IMR-90 (cell line): ENCODE measurements at regions not wholly inside any gene's neighbourhood (a gene's known extent, or its start where the extent isn't known, plus 50 kb on each side); places are given as distances from the start of the nearest gene placed in this dataset.

Source experiments
- ATAC-seq: fragments of 200-7000 bp; cut with Tn5 transposase; 2 replicates; pipeline ENCODE4 v1.9.1; 2020; ENCODE audit warnings: low read depth, mild to moderate bottlenecking, moderate library complexity
- BruUV-seq: library from RNA; stranded (reverse); fragments of 400-500 nt; replicated peaks from 2 replicates; lab custom pipeline; 2021; lab: Mats Ljungman, UMichigan
- CTCF ChIA-PET: fragments of 300-600 bp; formaldehyde crosslinking; extraction: SDS; loops from one replicate; lab custom pipeline; 2021; ENCODE audit warnings: antibody characterized with exemption; lab: Yijun Ruan, JAX
- POLR2A ChIA-PET: fragments of 300-600 bp; sonication (Branson Sonifier 250); formaldehyde crosslinking; loops from one replicate; lab custom pipeline; 2022; ENCODE audit warnings: antibody characterized with exemption; ENCODE audit not compliant: unreplicated experiment; lab: Charles Lee
- DNase-seq: peaks from one replicate; pipeline ENCODE4 v3.0.0; 2013
- H2AFZ ChIP-seq: replicated peaks from 2 replicates; pipeline ENCODE3; 2013; ENCODE audit warnings: low read length, mild to moderate bottlenecking; ENCODE audit not compliant: poor library complexity
- H2AK5ac ChIP-seq: 2 replicates; pipeline ENCODE4 v1.6.1; 2013; ENCODE audit warnings: low read depth, low read length, inconsistent platforms
- H2AK9ac ChIP-seq: replicated peaks from 2 replicates; pipeline ENCODE3; 2013; ENCODE audit warnings: mild to moderate bottlenecking, low read depth, low read length, moderate library complexity; ENCODE audit not compliant: poor library complexity
- H2BK120ac ChIP-seq: 2 replicates; pipeline ENCODE4 v1.6.1; 2013; ENCODE audit warnings: low read depth, low read length, inconsistent platforms
- H2BK15ac ChIP-seq: 3 replicates; pipeline ENCODE4 v1.6.1; 2013; ENCODE audit warnings: low read depth, low read length, inconsistent platforms
- H2BK20ac ChIP-seq: 2 replicates; pipeline ENCODE4 v1.6.1; 2013; ENCODE audit warnings: low read depth, mild to moderate bottlenecking, inconsistent platforms, low read length, moderate library complexity
- H2BK5ac ChIP-seq: 2 replicates; pipeline ENCODE4 v1.6.1; 2013; ENCODE audit warnings: mild to moderate bottlenecking, low read depth, low read length, inconsistent platforms; ENCODE audit not compliant: poor library complexity, severe bottlenecking
- H3K14ac ChIP-seq: replicated peaks from 2 replicates; pipeline ENCODE4 v1.6.1; 2013; ENCODE audit warnings: low read depth, low read length, inconsistent platforms
- H3K18ac ChIP-seq: 2 replicates; pipeline ENCODE4 v1.6.1; 2013; ENCODE audit warnings: low read depth, low read length, control low read depth
- H3K23ac ChIP-seq: 2 replicates; pipeline ENCODE4 v1.6.1; 2013; ENCODE audit warnings: low read depth, low read length, inconsistent platforms
- H3K27ac ChIP-seq: 2 replicates; pipeline ENCODE4 v1.5.1; 2013; ENCODE audit warnings: mild to moderate bottlenecking, control low read depth, low read length; ENCODE audit not compliant: insufficient read depth
- H3K27me3 ChIP-seq: 2 replicates; pipeline ENCODE4 v1.6.1; 2013; ENCODE audit warnings: low read length; ENCODE audit not compliant: control insufficient read depth, insufficient read depth
- H3K36me3 ChIP-seq: 2 replicates; pipeline ENCODE4 v1.6.1; 2013; ENCODE audit warnings: low read length, mixed read lengths; ENCODE audit not compliant: control insufficient read depth, insufficient read depth
- H3K4ac ChIP-seq: 2 replicates; pipeline ENCODE4 v1.6.1; 2013; ENCODE audit warnings: low read depth, low read length, inconsistent platforms
- H3K4me1 ChIP-seq: 2 replicates; pipeline ENCODE4 v1.6.1; 2013; ENCODE audit warnings: low read length, mixed read lengths; ENCODE audit not compliant: control insufficient read depth, insufficient read depth
- H3K4me2 ChIP-seq: 2 replicates; pipeline ENCODE4 v1.6.1; 2013; ENCODE audit warnings: low read depth, mild to moderate bottlenecking, control low read depth, low read length, moderate library complexity
- H3K4me3 ChIP-seq: 2 replicates; pipeline ENCODE4 v1.5.1; 2013; ENCODE audit warnings: low read depth, mild to moderate bottlenecking, control low read depth, low read length, moderate library complexity; ENCODE audit not compliant: insufficient read depth
- H3K56ac ChIP-seq: 2 replicates; pipeline ENCODE4 v1.6.1; 2013; ENCODE audit warnings: low read length, inconsistent platforms; ENCODE audit not compliant: insufficient read depth; ENCODE audit errors: extremely low read depth
- H3K79me1 ChIP-seq, 2 experiments: 2 replicates each; pipeline ENCODE4 v1.6.1; 2013; ENCODE audit warnings: low read length in 2 of 2, inconsistent platforms in 1 of 2, low read depth in 1 of 2
- H3K9ac ChIP-seq: 2 replicates; pipeline ENCODE4 v1.6.1; 2013; ENCODE audit warnings: low read depth, low read length, control low read depth
- H3K9me1 ChIP-seq: 2 replicates; pipeline ENCODE4 v1.6.1; 2013; ENCODE audit warnings: low read length, inconsistent platforms; ENCODE audit not compliant: insufficient read depth
- H3K9me3 ChIP-seq: 2 replicates; pipeline ENCODE4 v1.6.1; 2013; ENCODE audit warnings: low read length; ENCODE audit not compliant: control insufficient read depth, insufficient read depth
- H4K20me1 ChIP-seq: 2 replicates; pipeline ENCODE4 v1.6.1; 2013; ENCODE audit warnings: low read length, inconsistent platforms; ENCODE audit not compliant: insufficient read depth
- H4K5ac ChIP-seq: 2 replicates; pipeline ENCODE4 v1.6.1; 2013; ENCODE audit warnings: mild to moderate bottlenecking, low read depth, low read length, control low read depth
- H4K8ac ChIP-seq, 2 experiments: 2 replicates each; pipeline ENCODE4 v1.6.1; 2013; ENCODE audit warnings: low read depth in 2 of 2, low read length in 2 of 2, control low read depth in 1 of 2, inconsistent platforms in 1 of 2
- H4K91ac ChIP-seq: 2 replicates; pipeline ENCODE4 v1.6.1; 2013; ENCODE audit warnings: low read depth, low read length, inconsistent platforms; ENCODE audit not compliant: insufficient read depth
- CEBPB ChIP-seq: IDR thresholded peaks from 2 replicates; pipeline ENCODE4 v1.6.1; 2012; ENCODE audit warnings: low read depth, low read length, improper control_type of control experiment
- FOS ChIP-seq: fragments of 150-350 bp; IDR thresholded peaks from 2 replicates; pipeline ENCODE4 v1.6.1; 2016; ENCODE audit warnings: low read depth, low read length
- MAZ ChIP-seq: IDR thresholded peaks from 2 replicates; pipeline ENCODE4 v1.6.1; 2012; ENCODE audit warnings: low read depth, mild to moderate bottlenecking, low read length, improper control_type of control experiment, moderate library complexity, borderline replicate concordance
- NFE2L2 ChIP-seq: fragments of 150-350 bp; IDR thresholded peaks from 2 replicates; pipeline ENCODE4 v1.6.1; 2016; ENCODE audit warnings: low read depth, mild to moderate bottlenecking, low read length
- POLR2A ChIP-seq: IDR thresholded peaks from 2 replicates; pipeline ENCODE4 v1.6.1; 2012; ENCODE audit warnings: mild to moderate bottlenecking, low read depth, low read length
- RAD21 ChIP-seq: IDR thresholded peaks from 2 replicates; pipeline ENCODE4 v1.6.1; 2012; ENCODE audit warnings: low read length, improper control_type of control experiment
- RCOR1 ChIP-seq: IDR thresholded peaks from 2 replicates; pipeline ENCODE4 v1.6.1; 2012; ENCODE audit warnings: mild to moderate bottlenecking, low read length, improper control_type of control experiment; ENCODE audit not compliant: insufficient replicate concordance
- SMC3 ChIP-seq: fragments of 150-350 bp; IDR thresholded peaks from 2 replicates; pipeline ENCODE4 v1.6.1; 2016; ENCODE audit warnings: low read depth, mild to moderate bottlenecking, antibody characterized with exemption, low read length, moderate library complexity
- WGBS, 2 experiments: methylation state at CpG; one replicate each; pipeline versions ENCODE4 v1.1.5 to v1.1.7; 2013; ENCODE audit warnings: missing lambda C conversion rate in 2 of 2; ENCODE audit not compliant: insufficient read length in 1 of 2; ENCODE audit errors: extremely low coverage in 2 of 2; 5-methylcytosine and 5-hydroxymethylcytosine counted together
- dilution Hi-C: fragments of 300-500 bp; cut with HindIII; formaldehyde crosslinking; loops from one replicate; pipeline ENCODE4 v1.14.3; 2018; ENCODE audit warnings: low sequenced_read_pairs; ENCODE audit not compliant: unreplicated experiment
- in situ Hi-C: fragments of 300-500 bp; cut with MboI; formaldehyde crosslinking; loops from 3 replicates; pipeline ENCODE4 v1.14.3; 2019; ENCODE audit warnings: low sequenced_read_pairs, inconsistent platforms, mixed read lengths
- intact Hi-C: fragments of 100-400 bp; cut with micrococcal nuclease; formaldehyde crosslinking; loops from 2 replicates; pipeline ENCODE4 v1.10.0; 2022
- TF ChIP-seq, protein P1 (sequence below): fragments of 150-350 bp; IDR thresholded peaks from 2 replicates; pipeline ENCODE4 v1.6.1; 2016; ENCODE audit warnings: low read depth, mild to moderate bottlenecking, low read length, moderate library complexity, borderline replicate concordance
- TF ChIP-seq, protein P2 (sequence below): conservative IDR thresholded peaks from 2 replicates; pipeline ENCODE4 v1.5.1; 2012; ENCODE audit warnings: mild to moderate bottlenecking, low read depth, low read length, improper control_type of control experiment

DNA sequence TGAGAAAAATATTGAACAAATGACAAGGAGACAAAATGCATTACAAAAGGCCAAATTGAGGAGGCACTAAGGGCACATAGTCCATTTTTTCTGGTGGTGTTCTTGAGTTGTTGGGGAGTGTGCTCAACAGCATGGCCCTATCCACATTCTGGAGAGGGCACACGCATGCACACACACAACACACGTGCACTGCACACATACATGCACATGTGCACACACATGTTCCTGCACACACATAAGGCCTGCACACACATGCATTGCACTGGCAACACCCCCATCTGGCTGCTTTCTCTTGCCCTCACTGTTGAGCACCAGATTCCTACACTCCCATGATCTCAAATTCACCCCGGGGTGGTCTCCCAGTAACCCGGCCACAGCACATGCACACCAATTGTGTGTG is 659.2 kb upstream of the RAB6C start:
- POLR2A ChIA-PET, result no interaction called here
- CTCF ChIA-PET, result no interaction called here
- ATAC-seq, result no peak

More for the DNA sequence above, 659.2 kb upstream of the RAB6C start:
- H3K4me3 ChIP-seq, result no peak overlapping the region
- TF ChIP-seq SMC3 (no peak), NFE2L2 (no peak), POLR2A (no peak), CEBPB (no peak), RCOR1 (no peak), FOS (no peak), MAZ (no peak), RAD21 (no peak)
- TF ChIP-seq, protein P1, sequence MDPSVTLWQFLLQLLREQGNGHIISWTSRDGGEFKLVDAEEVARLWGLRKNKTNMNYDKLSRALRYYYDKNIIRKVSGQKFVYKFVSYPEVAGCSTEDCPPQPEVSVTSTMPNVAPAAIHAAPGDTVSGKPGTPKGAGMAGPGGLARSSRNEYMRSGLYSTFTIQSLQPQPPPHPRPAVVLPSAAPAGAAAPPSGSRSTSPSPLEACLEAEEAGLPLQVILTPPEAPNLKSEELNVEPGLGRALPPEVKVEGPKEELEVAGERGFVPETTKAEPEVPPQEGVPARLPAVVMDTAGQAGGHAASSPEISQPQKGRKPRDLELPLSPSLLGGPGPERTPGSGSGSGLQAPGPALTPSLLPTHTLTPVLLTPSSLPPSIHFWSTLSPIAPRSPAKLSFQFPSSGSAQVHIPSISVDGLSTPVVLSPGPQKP, result no peak
- TF ChIP-seq, protein P2, sequence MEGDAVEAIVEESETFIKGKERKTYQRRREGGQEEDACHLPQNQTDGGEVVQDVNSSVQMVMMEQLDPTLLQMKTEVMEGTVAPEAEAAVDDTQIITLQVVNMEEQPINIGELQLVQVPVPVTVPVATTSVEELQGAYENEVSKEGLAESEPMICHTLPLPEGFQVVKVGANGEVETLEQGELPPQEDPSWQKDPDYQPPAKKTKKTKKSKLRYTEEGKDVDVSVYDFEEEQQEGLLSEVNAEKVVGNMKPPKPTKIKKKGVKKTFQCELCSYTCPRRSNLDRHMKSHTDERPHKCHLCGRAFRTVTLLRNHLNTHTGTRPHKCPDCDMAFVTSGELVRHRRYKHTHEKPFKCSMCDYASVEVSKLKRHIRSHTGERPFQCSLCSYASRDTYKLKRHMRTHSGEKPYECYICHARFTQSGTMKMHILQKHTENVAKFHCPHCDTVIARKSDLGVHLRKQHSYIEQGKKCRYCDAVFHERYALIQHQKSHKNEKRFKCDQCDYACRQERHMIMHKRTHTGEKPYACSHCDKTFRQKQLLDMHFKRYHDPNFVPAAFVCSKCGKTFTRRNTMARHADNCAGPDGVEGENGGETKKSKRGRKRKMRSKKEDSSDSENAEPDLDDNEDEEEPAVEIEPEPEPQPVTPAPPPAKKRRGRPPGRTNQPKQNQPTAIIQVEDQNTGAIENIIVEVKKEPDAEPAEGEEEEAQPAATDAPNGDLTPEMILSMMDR, result no peak
- dilution Hi-C loops (no loop called here), intact Hi-C loops (no loop called here), in situ Hi-C loops (no loop called here)
- H3K9me3 ChIP-seq, result peaks cover 16% of the 10 kb centered on the region
- no peaks in the 10 kb centered on the region for H3K4me1 ChIP-seq
- no peak overlapping the region for H2BK5ac ChIP-seq
- no peaks in the 10 kb centered on the region for H3K79me1 ChIP-seq
- no peak overlapping the region for H3K27ac ChIP-seq
- no peak overlapping the region for H3K14ac ChIP-seq
- no peak overlapping the region for H4K5ac ChIP-seq
- no peak overlapping the region for H3K9ac ChIP-seq
- no peak overlapping the region for H4K91ac ChIP-seq
- no peaks in the 10 kb centered on the region for H3K27me3 ChIP-seq
- WGBS, 2 experiments, result no CpG with 5 or more reads among the region's 4 CpGs
- no peak for DNase-seq
- no peak overlapping the region for H2AK9ac ChIP-seq
- H3K9me1 ChIP-seq, result no peaks in the 10 kb centered on the region
- H3K23ac ChIP-seq, result no peak overlapping the region
- no peak overlapping the region for H2BK120ac ChIP-seq
- BruUV-seq, result no TSS peak
- no peak overlapping the region for H3K18ac ChIP-seq
- no peak overlapping the region for H2AFZ ChIP-seq
- H3K36me3 ChIP-seq, result no peaks in the 10 kb centered on the region
- H4K8ac ChIP-seq, result no peak overlapping the region
- no peak overlapping the region for H3K4me2 ChIP-seq
- H3K56ac ChIP-seq, result no peak overlapping the region
- no peak overlapping the region for H2BK20ac ChIP-seq
- no peak overlapping the region for H2AK5ac ChIP-seq
- H3K4ac ChIP-seq, result no peak overlapping the region
- no peak overlapping the region for H2BK15ac ChIP-seq
- H4K20me1 ChIP-seq, result no peaks in the 10 kb centered on the region
